G401.6 (cell line): ENCODE measurements at regions not wholly inside any gene's neighbourhood (a gene's known extent, or its start where the extent isn't known, plus 50 kb on each side); places are given as distances from the start of the nearest gene placed in this dataset.
"Not testable (repeated sequence)": the region's sequence is repeated elsewhere in the genome, so short reads cannot be mapped to it uniquely, and the experiment has no call there.

Experiments used
- FAIRE-seq: peaks from 2 replicates; lab custom pipeline; 2012; peaks lifted over from hg19 to GRCh38; lab: Jason Lieb, UNC

DNA sequence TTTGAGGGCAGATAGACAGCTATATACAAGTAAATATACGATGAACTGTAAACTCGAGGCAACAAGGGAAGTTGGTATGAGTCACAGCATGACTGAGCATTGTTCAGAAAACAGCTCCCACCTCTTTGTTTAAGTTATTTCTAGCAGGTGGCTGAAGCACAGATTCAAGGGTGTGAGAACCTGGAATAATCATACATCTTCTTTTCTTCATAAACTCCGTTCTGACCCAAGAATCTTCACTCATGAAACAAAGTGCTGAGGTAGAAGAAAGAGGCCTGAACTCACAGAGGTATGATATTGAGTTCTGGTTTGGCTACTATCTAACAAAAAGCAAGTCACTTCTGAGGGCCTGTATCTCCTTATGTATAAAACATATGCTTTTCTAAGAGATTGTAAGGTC lies 364.1 kb upstream of the KITLG start:
- FAIRE-seq: no peak

DNA sequence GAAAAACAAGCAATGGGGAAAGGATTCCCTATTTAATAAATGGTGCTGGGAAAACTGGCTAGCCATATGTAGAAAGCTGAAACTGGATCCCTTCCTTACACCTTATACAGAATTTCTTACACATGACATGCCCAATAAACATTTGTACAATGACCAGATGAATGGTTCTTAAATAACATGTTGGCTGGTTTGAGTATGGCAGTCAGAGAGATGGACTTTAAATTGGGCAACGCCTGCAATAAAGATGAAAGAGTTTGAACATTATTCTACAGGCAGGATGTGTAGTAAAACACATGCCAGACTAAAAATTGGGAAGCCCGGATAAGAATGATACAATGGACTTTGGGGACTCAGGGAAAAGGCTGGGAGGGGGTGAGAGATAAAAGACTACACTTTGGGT lies 360.6 kb upstream of the KITLG start:
- no peak for FAIRE-seq

DNA sequence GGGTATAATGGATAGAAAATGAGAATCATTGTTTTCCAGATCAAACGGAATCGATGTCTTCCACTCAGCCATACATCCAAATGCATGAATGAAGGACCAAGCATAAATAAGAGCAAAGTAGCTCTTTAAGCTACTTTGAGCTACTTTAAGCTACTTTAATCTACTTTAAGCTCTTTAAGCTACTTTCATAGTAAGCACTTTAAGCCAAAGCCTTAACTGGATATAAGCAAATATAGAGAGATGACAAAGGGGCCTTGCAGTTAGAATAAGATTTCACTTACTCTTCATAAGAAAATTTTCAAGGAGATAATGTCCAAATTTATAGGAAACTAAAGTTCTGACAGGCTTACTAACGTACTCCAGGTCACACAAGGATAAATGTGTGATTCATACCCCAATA lies 355.6 kb upstream of the KITLG start:
- no peak for FAIRE-seq

DNA sequence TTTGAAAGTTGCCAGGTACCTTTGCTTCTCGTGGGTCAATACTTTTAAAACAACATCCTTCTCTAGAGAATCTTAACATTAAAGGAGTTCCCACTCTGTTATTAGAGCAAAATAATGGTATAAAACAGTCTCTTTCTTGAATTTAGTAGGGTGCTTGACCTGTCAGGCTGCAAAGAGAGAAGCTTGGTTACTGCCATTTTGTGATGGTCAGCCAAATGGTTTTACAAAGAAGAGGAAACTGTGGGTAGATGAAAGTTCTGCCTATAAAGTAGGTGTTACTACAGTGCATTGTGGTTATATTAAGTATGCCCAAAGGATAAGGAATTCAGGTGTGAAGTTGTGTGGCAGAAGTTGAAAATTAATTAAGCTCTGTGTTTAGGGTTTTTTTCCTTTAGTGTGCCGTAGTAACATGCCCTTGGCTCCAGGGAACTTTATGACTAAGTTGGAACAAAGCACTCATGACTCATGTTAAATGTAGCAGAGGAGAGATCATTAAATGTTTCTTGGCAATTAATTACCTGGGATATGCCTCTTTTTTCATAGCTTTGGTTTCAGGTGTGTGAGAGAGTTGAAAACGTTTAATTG lies 354.0 kb upstream of the KITLG start:
- no peak for FAIRE-seq

DNA sequence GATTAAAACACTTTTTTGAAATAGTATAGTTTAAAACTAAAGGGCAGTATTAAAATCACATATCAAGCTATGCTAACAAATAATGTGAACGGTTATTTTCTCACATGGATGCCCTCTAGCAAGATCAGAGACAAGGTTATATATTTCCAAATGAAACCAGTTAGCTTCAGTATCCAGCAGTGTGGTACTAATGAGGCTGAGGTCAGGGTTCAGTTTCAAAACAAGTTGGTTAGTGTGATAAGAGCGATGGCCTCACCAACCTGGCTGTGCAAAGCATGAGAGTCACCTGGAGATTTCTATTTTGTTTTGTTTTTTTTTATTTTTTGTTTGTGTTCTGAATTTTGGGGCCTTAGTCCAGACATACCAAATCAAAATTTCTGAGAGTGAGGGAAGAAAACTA lies 352.2 kb upstream of the KITLG start:
- FAIRE-seq: no peak

DNA sequence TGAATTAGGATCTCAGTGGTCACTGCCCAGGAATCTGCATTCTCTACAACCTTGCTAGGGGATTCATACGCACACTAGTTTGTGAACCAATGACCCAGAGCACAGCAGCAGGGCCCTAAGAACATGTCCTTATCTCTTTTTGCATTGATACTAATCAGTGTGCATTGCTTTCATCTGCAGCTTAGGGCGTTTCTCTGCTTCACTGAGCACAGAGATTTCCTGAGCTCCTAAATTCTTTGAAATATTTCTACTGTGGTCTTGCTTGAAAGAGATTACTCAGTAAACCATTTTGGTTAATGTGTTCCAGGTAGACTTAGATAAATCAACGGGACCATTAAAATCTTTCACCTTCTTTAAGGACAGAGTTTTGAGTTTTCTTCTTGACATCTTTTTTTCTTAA lies 351.3 kb upstream of the KITLG start:
- FAIRE-seq: no peak

DNA sequence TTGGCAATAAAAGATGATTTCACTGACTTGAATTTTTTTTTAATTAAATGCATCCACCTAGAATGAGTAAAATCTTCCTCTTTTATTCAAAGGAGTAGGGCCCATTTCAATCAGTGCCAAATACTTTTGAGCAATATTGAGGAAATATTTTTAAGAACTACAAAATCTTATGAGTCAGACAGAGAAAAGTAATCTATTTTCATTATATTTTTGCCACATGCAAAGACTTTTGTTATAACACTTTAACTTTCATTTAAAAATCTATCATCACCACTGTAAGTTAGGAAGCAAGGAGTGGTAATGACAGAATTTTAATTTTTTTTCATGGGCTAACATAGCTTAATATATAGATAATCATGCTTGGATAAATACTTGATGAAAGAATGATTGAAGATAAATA lies 345.2 kb upstream of the KITLG start:
- FAIRE-seq: no peak

DNA sequence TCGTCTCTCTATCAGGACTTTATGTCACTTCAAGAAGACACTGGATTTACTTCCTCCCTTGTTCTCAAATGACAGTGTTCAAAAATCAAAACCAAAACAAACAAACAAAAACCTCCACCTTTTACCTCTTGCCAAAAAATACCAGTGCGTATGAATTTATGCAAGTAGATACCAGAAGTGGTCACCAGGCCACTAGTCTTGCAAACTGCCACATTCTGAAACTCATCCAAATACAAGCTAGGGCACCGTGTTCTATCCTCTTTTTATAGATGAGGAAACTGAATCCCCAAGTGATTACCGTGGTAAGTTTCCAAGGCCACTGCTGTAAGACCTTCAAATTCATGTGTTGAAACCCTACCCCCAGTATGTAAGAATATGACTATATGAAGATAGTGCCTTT lies 343.9 kb upstream of the KITLG start:
- no peak for FAIRE-seq

DNA sequence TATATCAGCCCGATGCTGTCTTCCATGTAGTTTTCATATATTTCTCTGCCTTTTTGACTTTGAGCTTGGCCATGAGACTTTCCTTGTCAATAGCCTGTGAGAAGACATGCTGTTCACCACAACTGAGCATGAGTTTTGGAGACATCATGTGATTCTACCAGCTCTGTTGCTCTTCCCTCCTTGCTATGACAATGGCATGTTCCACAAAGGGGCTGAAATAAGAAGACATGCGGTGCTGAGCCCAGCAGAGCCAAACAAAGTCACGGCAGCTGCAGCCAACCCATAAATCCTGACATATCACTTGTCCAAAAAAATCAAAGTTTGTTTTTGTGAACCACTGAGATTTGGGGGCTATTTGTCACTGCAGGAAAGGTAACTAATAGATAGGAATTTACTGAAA lies 343.4 kb upstream of the KITLG start:
- no peak for FAIRE-seq

DNA sequence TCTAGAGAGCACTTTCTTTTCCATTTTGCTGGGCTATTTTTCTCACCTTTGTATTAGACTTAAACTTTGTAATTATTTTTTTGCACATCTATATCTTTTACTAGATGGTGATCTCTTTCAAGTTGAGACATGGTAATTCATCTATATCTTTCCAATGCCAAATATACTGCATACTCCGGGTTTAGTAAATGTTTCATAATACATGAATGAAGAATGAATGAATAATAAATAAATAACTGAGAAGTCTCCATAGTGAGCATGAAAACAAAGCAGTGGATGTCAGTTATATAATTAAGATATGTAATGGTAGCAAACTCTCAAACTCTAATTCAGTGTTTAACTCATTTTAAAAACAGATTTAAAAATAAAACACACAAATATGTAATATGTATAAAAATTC lies 342.5 kb upstream of the KITLG start:
- no peak for FAIRE-seq

DNA sequence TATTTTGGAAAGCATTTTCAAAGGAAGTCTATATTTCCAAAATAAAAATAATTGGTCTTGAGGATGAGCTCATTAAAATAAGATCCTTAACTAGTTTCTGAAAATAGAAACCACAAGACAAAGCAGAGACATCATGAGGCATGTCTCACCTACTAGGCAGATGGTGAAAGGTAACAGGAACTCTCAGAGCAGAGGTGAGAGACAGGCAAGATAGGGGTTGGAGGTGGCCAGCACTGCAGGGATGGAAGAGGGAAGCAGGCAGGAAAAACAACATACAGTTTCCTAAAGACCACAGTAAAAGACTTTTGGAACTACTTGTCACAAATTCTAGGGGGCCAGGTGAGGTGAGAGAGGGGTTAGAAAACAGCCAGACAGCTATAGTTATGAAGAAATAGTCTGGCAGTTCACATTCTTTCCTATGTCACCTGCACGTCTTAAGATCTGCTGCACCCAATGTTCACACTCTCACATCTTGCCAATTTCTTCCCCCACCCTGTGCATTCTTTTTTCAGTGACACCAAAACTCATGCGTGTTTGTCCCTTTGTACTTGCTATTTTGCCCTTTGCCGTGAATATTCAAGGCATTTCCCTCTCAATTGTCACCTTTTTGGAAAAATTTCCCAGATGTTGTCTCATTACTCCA lies 341.7 kb upstream of the KITLG start:
- FAIRE-seq: no peak

DNA sequence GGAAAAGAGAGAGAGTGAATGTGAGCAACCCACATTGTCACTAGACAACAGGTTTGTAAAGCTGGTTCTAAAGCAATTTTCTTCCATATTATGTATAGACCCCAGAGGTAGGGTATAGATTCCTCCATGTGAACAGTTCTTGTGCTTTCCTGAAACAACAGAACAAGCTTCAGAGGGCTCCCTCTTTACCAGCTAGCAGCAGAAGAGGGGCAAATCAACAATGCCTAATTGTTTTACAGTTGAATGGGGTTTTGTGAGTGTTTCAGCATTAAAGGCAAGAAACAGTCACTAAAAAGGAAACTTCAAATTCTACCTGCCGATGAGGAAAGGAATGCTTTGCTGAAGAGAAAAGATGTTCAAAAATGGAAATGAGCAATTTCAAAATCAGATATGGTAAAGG lies 341.2 kb upstream of the KITLG start:
- no peak for FAIRE-seq

DNA sequence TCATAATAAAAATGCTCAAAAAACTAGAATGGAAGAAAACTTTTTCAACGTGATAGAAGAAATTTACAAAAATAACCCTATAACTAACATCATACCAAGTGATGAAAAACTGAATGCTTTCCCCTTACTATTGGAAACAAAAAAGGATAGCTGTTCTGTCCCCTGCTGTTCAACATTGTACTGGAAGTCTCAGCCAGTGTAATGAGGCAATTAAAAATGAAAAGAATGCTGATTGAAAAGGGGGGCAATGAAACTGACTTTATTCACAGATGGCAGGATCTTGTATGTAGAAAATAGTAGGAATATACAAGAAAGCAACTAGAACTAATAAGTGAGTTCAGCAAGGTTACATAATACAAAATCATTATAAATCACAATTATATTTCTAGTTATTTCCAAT lies 337.9 kb upstream of the KITLG start:
- FAIRE-seq: no peak

DNA sequence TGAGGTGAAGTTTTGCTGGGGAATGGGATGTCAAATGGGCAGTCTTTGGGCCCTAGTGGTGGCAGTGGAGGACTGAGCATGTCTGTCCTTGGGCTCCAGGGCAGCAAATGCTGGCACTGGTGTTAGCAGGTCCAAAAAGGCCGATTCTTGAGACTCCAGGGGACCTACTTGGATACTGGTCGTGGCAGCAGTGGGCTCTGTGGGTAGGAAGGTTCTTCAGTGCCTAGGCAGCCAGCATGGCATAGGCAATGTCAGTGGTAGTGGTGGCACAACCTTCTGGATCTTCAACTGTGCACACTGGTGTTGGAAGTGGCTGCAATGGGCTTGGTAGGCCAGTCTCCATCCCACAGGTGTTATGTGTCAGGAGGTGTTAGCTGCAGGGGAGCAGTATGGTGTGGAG lies 334.7 kb upstream of the KITLG start:
- no peak for FAIRE-seq

DNA sequence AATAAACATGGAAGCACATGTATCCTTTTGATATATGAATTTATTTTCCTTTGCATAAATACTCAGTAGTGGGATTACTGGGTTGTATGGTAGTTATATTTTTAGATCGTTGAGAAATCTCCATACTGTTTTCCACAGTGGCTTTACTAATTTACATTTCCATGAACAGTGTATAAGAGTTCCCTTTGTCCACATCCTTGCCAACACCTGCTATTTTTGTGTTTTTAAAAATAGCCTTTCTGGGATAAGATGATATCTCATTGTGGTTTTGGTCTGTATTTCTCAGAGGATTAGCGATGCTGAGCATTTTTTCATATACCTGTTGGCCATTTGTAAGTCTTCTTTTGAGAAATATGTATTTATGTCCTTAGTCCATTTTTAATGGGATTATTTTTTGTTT lies 329.2 kb upstream of the KITLG start:
- FAIRE-seq: no peak

DNA sequence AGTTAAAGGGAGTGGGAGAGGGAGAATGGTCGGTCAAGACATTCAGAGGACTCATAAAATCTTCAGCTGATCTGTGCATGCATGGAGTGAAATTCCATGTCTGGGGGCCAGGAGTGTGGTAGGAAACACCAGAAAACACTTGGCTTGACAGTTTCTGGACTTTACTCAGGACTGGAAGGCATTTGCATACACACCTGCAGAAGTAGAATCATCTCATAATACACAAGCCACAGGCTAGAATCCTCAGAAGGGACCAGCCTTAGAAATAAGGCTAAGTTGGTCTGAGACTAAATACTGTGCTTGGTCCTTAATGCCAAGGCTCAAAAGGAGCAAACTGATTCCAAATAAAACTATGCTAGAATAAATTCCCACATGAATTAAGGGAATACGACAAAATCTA lies 328.1 kb upstream of the KITLG start:
- FAIRE-seq: no peak

DNA sequence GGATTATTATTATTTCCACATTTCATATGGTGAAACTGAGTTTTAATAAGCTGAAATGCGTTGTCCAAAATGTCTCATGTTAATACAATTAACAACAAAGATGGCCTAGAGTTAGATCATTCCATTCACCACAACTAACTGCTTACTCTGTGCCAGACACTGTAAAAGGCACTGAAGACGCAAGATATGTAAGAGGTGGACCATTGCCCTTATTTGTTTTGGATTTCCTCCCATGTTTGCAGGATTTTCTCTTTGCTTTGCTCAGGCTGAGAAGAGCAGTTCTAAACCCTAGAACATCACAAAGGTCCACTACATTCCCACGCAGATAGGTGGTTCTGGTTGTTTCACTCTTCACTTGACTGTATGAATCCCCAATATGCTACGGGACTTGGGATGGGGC lies 324.4 kb upstream of the KITLG start:
- FAIRE-seq: no peak

DNA sequence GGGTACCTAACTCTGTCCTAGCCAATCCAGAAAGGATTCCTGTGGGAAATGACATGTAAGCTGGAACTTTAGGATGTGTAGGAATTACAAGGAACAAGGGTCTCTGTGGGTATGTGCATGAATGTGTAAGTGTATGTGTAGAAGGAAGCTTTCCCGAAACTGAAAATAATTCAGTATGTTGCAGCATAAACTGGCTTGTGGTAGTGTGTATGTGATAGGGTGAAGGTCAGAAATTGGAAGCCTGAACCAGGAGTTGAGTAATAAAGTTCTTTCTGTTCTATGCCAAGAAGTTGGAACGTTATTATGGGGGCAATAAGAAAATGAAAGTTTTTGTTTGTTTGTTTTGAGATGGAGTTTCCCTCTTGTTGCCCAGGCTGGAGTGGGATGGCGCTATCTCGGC lies 323.1 kb upstream of the KITLG start:
- FAIRE-seq: no peak

DNA sequence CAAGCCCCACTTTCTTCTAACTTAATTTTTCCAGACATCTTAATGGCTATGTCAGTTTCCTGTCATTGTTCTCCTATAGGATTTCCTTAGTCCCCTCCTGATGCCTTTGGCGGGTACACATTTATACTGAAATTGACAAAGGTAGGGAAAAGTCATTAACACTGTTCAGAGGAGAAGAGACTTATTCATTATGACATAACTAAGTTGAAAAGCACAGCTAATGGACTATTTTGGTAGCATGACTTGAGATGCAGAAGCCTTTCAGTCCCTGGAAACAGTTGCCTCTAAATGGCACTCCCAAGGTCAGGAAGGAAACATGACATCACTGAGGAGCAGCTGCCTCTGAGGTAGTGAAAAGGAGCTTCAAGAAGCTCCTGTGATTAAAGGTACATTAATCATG lies 317.5 kb upstream of the KITLG start:
- no peak for FAIRE-seq

DNA sequence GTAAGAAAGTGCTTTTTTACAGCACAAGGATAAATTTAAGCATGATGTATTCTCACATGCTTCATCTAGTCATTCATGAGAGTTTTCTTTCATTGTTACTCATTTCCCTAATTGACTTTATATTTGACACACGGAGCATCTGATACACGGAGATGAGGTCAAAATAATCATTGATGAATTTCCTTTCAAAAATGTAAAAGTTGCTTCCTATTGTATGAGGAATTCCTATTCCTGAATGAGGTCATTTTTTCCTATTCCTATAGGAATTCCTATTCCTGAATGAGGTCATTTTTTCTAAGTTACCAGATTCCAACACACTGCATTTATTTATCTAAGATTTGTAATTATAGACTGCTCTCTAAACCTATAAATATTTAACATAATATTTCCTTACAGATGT lies 316.7 kb upstream of the KITLG start:
- no peak for FAIRE-seq

DNA sequence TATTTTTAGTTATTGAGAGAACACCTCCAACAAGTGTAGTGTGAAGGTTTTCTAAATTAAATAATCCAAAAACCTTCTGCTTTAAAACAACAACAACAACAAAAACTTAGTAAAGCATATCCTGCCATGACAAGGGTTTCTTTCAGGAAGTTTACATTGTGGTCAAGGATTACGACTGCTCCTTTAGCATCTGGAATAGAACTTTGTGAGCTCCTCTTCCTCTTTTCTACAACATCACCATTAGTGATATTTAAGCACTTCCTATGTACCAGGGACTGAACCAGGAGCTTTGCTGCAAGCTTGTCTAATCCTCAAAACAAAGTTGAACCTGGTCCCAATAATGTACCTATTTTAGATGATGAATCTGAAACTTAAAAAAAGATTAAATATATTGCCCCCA lies 315.4 kb upstream of the KITLG start:
- FAIRE-seq: no peak

DNA sequence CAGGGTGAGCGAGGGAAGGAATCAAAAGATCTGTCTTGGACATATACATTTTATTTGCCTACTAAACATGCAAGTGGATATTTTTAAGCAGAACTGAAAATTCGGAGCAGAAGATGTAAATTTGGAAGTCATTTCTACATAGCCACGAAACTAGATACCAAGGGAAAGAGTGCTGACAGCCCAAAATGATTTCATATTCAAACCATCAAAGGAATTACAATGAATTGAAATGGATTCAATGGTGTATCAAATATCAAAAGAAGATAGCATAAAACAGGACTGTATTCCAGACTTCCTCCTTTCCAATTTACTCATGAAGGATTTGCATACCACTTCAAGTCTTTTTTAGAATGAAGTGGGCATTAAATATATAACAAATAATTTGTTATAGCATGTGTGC lies 313.5 kb upstream of the KITLG start:
- no peak for FAIRE-seq

DNA sequence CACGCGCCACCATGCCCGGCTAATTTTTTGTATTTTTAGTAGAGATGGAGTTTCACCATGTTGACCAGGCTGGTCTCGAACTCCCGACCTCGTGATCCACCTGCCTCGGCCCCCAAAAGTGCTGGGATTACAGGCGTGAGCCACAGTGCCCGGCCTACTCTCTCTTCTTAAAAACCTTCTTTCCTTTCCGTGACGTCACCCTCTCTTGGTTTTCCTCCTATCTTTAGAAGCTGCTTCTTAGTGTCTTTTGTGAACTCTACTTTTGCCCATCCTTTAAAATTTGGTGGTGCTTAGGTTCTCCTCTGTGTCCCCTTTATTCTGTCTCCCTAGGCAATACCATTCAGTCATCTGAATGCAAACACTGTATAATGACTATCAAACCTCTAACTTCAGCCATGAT lies 311.2 kb upstream of the KITLG start:
- FAIRE-seq: not testable (repeated sequence)

DNA sequence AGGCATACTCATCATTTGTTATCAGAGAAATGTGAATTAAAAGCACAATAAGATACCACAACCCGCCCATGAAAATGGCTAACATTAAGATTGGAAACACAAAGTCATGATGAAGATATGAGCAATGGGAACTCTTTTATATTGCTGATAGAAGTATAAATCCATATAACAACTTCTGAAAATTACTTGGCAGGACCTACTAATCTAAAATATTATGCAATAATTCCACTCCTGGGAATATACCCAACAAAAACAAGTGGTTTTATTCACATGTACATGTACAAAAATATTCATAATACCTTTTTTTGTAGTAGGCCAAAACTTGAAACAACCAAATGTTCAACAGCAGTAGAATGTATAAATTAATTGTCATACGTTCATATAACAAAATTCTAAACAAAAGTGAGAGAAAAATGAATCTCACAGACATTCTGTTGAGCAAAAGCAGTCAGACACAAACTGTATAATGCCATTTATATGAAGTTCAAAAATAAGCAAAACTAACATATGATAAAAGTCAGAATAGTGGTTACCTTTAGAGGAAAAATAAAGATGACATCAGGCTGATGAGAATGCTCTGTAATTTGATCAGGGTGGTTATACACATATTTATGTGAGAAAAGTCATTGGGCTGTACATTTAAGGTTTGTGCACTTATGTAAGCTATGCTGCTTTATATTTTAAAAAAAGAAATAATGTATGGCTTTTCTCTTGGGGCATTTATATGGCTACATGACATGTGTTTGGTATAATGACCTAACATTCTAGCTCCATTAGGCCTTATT lies 309.2 kb upstream of the KITLG start:
- no peak for FAIRE-seq
